CD4-positive, alpha-beta T cell treated with Interleukin-6 for 4 hours (primary cell): ENCODE measurements at regions not wholly inside any gene's neighbourhood (a gene's known extent, or its start where the extent isn't known, plus 50 kb on each side); places are given as distances from the start of the nearest gene placed in this dataset.

ENCODE experiments used
- DNase-seq: peaks from one replicate; pipeline ENCODE4 v3.0.0-alpha.2; 2020; ENCODE audit warnings: mixed read lengths

- no peak for DNase-seq
Measured at GRCh38 chr9:119818726-119819435, 449.6 kb upstream of the BRINP1 start.

GRCh38 chr9:119810645-119811429 lies 441.6 kb upstream of the BRINP1 start:
- DNase-seq, result no peak

GRCh38 chr9:119803679-119804078 lies 434.4 kb upstream of the BRINP1 start:
- DNase-seq, result no peak

GRCh38 chr9:119802621-119803020 lies 433.4 kb upstream of the BRINP1 start:
- no peak for DNase-seq

GRCh38 chr9:119802133-119802532 lies 432.9 kb upstream of the BRINP1 start:
- no peak for DNase-seq

- no peak for DNase-seq
Measured at GRCh38 chr9:119801311-119801710, 432.1 kb upstream of the BRINP1 start.

GRCh38 chr9:119795395-119795794 lies 426.2 kb upstream of the BRINP1 start:
- no peak for DNase-seq

- no peak for DNase-seq
Measured at GRCh38 chr9:119794836-119795235, 425.6 kb upstream of the BRINP1 start.

- no peak for DNase-seq
Measured at GRCh38 chr9:119793218-119793617, 424.0 kb upstream of the BRINP1 start.

GRCh38 chr9:119792242-119792641 lies 423.0 kb upstream of the BRINP1 start:
- no peak for DNase-seq

- DNase-seq, result no peak
Measured at GRCh38 chr9:119789987-119790386, 420.8 kb upstream of the BRINP1 start.

- no peak for DNase-seq
Measured at GRCh38 chr9:119788921-119789320, 419.7 kb upstream of the BRINP1 start.

GRCh38 chr9:119781886-119782285 lies 412.7 kb upstream of the BRINP1 start:
- DNase-seq, result no peak

- DNase-seq, result no peak
Measured at GRCh38 chr9:119775410-119775809, 406.2 kb upstream of the BRINP1 start.

- no peak for DNase-seq
Measured at GRCh38 chr9:119773823-119774222, 404.6 kb upstream of the BRINP1 start.

- no peak for DNase-seq
Measured at GRCh38 chr9:119771341-119771740, 402.1 kb upstream of the BRINP1 start.

- no peak for DNase-seq
Measured at GRCh38 chr9:119768266-119768665, 399.0 kb upstream of the BRINP1 start.

- no peak for DNase-seq
Measured at GRCh38 chr9:119765632-119766175, 396.5 kb upstream of the BRINP1 start.

- DNase-seq, result no peak
Measured at GRCh38 chr9:119763260-119763659, 394.0 kb upstream of the BRINP1 start.

GRCh38 chr9:119761812-119762211 lies 392.6 kb upstream of the BRINP1 start:
- no peak for DNase-seq

GRCh38 chr9:119758990-119759389 lies 389.8 kb upstream of the BRINP1 start:
- DNase-seq, result no peak

- DNase-seq, result no peak
Measured at GRCh38 chr9:119758241-119758640, 389.0 kb upstream of the BRINP1 start.

- DNase-seq, result no peak
Measured at GRCh38 chr9:119739476-119739875, 370.2 kb upstream of the BRINP1 start.
